ENCODE measurements at regions not wholly inside any gene's neighbourhood (a gene's known extent, or its start where the extent isn't known, plus 50 kb on each side); places are given as distances from the start of the nearest gene placed in this dataset.

DNA sequence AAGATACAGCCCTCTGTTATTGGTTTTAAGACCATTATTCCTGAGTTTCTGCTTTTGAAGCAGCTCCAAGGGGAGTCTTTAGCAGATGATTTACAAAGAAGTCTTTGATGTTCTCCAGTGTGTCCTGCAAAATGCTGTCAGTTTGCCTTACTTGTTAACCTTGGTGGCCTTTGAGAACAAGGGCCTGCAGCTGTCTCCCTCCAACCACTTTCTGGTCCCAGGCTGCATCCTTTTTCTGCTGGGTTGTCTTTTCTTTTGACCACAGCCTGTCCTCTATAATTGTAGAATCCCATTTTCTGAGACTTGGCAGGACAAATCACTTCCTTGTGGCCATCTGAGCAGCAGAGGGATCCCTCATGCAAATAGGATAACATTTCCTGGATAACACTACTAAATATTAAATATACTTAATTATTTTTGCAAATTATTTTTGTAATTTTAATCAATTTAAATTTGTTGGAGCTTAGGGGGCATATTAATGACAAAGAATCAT lies 281.4 kb downstream of the DMRT2 start:
- no peak for DNase-seq (ENCODE audit: low spot score)

DNA sequence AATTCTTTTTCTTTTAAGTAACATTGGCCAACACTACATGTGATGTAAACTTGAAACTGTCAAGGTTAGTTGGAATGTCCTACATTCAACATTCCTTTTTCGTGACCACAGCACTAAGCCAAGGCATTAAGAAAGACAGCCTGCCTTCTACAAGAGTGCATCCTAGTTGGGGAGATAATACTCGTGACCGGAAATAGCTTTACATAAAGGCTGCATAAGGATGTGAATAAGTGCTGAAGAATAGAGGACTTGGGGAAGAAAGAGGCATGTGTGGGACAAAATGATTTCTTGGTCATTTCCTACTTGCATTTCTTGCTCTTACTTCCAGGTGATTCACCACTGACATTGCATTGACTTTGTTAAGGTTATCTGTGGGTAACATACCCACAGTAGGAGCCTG lies 282.0 kb downstream of the DMRT2 start:
- peak; percentile 0 for DNase-seq (ENCODE audit: low spot score)

DNA sequence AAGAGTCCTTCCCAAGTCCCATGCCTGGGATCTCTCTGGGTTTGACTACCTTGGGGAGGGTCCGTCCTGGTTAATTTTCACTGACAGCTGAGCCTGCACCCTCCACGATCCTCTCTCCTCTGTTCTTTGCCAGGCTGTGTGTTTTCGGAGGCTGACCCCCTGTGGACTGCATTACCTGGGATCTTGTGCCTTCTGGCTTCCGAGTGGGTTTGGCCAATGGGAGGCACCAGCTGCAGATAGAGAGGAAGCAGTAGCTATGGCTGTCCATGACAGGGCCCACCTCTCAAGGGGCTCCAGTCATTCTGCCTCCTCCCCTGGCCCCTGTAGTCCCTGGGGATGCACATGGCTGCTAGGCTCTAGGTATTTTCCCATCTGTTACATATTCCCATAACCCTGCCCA lies 285.0 kb downstream of the DMRT2 start:
- no peak for DNase-seq (ENCODE audit: low spot score)

DNA sequence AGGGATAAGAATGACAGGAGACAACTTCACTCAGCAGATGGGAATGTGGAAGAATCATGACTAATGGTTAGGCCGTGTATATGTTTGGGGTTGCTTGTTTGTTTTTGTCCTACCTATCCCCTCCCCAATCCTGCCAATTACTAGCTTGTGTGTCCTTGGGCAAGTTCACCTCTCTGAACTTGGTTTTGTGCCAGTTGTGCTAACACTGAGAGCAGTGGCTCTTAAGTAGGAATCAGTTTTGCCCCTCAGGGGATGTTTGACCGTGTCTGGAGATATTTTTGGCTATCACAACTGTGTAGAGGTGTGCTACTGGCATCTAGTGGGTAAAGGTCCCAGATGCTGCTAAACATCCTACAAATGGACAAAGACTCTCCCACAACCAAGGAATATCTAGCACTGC lies 287.0 kb downstream of the DMRT2 start:
- DNase-seq (ENCODE audit: low spot score), result peak; percentile 8

DNA sequence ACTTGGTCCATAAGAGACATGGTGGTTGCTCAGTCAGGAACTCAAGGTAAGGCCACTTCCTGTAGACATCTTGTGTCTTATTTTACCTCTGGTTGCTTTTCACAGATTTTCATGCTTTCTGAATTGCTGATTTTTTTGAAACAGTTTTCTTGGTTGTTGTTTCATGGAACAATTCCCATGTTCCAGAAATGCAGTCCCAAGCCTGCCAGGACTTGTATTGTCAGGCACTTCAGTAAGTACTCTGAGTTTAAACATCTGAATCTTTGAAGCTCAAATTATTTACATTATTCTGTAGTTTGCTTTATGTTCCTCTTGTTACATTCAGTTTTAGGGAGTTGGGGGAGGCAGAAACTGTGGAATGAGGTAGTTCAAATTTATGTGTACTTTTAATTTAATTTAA lies 290.2 kb downstream of the DMRT2 start:
- DNase-seq (ENCODE audit: low spot score), result no peak

DNA sequence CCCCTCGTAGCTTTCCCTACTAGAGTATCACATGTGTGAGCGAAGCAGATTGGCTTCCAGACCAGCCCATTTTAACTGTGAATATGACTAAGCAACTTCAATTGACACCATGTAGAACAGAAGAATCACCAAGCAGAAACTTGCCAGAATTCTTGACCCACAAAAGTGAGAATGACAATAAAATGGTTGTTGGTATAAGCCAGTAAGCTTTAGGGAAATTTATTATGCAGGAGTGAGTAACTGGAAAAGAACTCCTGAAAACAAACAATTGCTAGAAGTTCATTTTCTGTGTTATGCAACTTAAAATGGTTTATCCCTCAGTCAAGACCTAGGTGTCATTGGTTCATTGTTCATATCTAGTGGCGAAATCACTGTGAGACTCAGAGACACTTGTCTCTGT lies 303.1 kb downstream of the DMRT2 start:
- no peak for DNase-seq (ENCODE audit: low spot score)

DNA sequence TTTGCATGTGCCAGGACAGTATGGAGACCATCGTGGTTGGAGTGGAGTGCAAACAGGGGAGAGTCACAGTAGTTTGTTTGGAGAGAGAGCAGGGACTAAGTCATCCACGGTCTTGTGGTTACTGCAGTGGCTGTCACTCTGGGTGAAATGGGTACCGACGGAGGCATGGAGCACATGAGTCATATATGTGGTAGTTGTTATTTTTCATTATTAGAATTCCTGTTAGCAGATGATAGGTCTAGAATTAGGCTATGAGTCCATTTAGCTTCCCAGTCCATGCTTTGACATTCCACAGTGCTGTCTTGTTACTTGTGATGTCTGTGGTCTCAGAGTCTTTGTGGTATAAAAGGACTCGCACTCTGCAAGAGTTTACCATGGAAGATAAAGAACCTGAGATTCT lies 303.9 kb downstream of the DMRT2 start:
- DNase-seq (ENCODE audit: low spot score), result no peak

DNA sequence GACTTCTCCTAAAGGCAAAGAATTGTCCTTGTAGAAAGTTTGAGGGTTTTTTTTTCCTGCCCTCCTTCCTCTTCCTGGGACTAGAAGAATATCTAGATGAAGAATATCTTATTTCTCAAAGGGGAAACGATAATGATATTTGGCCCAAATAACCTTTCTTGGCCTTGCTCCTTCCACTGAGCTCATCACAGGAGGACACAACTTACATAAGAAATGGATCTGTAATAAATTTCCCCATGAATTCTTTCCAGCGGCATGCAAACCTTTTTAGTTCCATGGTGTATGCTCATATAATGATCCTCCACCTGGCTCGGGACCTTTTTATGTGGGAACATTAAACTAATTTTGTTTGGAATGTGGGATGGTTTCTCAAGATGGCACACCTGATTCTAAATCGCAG lies 304.4 kb downstream of the DMRT2 start:
- DNase-seq (ENCODE audit: low spot score), result no peak

DNA sequence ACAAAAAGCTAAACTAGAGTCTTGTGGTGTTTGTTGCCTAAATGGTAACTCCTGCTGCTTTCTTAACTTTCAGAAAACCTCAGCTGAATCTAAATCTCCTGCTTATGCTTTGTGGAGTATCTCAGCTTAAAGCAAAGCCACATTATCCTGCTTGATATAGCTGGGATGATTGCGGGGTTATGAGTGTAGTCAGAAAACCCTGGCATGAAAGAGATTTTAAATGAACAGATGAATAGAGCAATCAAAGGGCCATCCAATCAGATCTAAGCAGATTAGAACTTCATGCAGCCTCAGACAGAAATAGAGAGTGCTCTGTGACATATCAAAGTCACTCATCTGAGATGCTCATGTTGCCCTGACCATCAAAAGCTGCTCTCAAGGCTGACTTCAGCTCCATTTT lies 305.5 kb downstream of the DMRT2 start:
- DNase-seq (ENCODE audit: low spot score), result no peak

DNA sequence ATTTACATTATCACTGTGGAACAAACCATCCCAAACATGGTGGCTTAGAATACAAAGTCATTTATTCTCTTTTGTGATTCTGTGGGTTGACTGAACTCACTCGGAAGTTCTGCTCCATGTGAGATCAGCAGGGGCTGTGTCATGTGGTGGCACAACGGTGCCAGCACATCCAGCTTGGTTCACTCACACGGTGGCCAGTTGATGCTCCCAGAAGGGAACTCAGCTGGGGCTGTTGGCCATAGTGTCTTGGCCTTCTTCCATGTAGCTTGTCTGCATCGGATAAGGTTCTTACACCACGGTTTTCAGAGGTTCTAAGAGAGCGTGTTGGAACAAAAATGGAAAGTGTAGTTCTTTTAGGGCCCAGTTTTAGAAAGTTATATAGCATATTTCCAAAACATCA lies 312.7 kb downstream of the DMRT2 start:
- DNase-seq (ENCODE audit: low spot score), result no peak

DNA sequence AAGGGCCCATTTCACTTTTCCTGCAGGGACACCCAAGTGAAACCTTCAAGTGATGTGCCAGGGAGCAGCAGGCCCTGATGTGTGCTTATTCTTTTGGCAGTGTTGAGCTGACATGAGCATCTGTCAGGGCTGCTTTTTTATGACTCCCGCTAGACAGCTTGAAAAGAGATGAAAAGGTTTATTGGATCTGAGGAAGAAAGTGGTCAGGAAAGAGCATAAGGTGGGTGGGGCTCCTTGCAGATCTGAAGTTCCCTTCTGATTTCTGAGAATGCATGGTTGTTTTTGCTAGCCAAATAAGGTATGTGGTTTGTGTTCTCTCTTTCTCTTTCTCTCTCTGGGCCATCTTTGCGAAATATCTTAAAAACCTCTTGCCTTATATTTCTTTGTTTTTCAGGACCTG lies 316.1 kb downstream of the DMRT2 start:
- DNase-seq (ENCODE audit: low spot score), result no peak

DNA sequence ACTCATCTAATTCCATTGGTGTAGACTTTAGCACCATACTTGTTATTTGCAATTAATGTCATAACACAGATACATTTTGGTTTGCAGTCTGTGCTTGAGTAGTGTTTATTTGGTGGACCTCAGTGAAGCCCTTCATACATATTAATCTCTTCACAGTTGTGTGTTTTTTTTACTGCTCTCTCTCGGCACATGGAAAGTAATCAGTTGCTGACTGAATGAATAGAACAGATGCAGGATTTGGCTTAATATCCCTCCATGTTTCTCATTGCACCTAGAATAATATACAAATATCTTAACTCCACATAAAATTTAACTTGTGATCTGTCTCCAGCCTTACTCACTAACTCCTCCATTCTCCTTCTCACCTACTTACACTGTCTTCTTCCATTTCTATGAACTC lies 319.1 kb downstream of the DMRT2 start:
- no peak for DNase-seq (ENCODE audit: low spot score)

DNA sequence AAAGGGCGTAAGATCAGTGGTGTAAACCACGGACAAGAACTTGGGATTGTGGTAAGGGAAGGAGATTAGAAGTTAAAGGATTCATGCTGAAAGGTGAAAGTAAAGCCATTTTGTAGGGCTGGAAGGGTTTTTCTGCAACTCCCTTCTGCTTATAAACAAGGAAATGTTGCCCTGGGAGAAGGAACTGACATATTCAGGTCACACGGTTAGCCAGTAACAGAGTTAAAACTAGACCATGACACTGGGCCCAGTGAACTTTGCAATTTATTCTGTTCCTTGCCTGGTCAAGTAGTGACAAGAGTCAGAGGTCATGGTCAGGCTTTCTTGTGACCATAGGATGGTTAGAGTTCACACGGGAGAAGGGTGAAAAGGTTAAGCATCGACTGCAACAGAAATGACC lies 323.3 kb downstream of the DMRT2 start:
- no peak for DNase-seq (ENCODE audit: low spot score)

DNA sequence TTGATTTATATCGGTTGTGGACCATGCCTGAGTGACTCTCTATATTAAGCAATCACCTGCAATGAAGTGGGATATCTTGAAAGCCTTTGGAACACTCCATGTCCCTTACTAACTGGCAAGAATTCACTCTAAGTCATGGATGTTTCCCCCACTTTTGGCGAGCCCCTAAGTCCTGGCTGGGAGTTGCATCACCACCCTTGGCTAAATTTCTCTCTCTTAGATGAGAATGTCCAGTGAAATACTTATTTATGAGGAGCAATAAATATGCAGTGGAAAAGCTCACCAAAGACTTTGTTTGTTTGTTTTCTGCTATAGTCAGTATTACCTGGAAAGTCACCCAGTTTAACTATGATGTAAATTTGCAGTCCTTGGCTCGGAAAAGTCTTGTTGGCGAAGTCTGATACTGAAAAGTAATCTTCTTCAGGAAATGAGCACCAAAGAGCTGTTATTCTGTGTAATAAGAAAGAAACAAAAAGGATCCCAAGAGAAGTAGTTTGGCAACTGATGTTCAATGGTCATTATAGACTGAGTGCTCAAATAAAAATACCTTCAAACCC lies 333.8 kb downstream of the DMRT2 start:
- DNase-seq (ENCODE audit: low spot score), result no peak

DNA sequence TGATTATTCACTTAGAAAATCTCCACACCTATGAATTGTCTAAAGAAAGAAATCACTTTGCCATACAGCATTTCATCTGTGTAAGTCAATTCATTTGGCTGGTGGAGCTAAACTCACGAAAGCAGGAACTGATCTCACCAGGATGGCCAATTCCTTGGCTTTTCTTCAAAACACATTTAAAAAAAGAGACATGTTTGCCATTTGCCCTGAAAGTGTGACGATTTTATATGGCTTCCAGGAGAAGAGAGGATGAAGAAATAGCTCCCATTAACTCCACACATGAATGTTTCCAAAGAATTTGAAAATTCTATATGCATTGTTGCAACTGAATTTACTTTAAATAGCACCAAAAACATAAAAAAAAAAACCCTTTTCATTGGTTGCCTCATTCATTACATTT lies 334.7 kb downstream of the DMRT2 start:
- DNase-seq (ENCODE audit: low spot score), result no peak

DNA sequence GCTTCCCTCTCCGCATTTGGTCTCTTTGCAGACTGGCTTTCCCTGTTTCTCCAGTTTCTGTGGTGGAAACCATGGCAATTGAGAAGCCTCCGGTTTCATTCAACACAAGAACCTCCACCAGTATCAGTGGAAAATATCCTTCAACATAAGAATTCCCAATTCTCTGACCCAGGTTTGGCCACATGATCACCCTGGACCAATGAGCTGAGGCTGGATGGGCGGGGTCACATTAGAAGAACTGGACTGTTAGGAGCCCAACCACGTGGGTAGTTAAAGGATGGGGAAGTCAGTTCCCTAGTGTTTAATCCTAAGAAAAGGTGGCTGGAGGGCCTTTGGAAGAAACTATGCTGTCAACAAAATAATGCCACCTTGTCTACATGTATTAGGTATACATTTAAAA lies 336.3 kb downstream of the DMRT2 start:
- DNase-seq (ENCODE audit: low spot score), result no peak

DNA sequence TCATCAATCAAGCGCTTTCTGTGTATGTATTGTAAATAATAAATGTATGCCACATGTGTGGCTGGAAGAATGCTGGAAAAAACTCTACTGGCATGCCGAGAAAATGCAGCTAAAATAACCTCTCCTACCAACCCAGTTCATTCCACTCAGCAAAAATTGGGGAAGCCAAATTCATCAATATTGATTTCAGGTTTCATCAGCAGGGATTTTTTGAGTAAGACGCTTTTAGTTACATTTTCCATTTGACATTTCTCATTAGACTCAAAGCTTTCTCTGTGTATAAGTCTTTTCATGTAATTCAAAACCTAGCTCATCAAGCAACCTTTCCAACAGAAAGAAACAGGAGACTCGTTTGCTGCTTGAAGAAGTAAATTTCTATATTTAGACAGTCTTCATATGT lies 338.1 kb downstream of the DMRT2 start:
- no peak for DNase-seq (ENCODE audit: low spot score)

DNA sequence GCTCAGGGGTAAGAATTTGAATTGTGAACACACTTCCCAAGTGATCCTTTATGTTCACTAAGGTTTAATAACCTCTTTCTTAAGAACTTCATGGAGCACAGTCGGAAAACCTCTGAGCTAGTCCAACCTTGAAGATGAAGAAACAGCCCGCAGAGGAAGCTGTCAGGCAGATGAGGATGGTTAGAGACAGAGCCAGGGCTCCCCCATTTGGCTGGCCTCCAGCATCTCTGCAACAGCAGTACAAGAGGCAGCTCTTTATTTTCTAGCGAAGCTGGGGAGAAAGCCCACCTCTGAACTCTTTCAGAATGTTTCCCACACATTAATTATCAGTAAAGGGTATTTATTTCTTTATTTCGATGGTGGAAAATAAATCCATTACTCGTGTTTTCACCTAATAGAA lies 350.8 kb downstream of the DMRT2 start:
- no peak for DNase-seq (ENCODE audit: low spot score)

DNA sequence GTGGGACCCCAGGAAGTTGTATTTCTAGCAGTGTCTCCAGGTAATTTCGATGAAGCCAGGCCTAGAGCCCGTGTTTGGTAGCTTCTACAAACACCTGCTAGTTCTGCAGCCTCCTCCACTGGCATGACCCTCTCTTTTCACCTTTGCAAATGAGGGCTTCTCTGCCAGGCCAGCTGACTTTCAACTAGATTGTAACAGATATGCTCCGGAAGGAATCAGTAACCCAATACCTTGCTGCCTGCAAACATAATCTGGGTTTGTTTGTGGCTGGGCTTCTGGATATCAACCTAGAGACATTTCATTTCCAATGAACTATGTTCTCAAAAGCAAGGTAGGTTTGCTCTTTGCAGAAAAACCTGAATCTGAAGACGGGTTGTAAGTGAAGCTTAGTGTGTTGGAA lies 354.8 kb downstream of the DMRT2 start:
- DNase-seq (ENCODE audit: low spot score), result no peak

DNA sequence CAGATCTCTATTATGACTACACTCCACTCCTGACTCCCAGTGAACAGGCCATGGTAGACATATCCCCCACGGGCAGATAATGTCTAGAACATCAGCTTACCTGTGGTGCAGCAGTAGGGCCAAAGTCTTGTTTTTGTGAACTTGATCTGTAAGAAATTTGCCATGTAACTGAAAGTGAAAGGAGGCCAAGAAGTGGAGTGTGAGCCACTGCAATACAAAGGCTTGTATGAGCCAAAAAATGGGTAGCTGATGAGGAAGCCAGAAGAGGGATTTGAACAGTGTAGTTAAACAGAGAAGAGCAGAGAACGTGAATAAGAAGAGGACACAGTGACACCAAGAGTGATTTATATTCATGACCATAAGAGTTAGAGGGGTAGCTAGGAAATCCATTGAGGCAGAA lies 361.7 kb downstream of the DMRT2 start:
- no peak for DNase-seq (ENCODE audit: low spot score)

DNA sequence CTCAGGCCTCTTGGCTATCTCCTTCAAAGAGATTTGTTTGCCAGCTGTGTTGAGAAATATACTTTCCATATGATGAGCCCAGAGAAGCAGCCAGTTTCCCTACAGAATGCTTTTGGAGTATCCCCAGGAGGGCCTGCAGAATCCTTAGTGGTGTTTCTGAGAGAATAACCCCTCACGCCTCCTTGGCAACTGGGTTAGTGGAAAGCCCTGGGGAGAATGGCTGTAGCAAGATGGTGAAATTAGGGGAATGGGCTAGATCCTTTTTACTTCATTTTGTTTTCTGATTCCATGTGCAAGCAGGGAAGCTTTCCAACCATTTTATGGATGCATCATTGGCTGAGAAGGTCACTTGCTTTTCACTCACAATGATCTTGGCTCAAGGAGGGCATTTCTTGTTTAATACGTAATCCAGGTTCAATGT lies 364.6 kb downstream of the DMRT2 start:
- DNase-seq (ENCODE audit: low spot score), result no peak

DNA sequence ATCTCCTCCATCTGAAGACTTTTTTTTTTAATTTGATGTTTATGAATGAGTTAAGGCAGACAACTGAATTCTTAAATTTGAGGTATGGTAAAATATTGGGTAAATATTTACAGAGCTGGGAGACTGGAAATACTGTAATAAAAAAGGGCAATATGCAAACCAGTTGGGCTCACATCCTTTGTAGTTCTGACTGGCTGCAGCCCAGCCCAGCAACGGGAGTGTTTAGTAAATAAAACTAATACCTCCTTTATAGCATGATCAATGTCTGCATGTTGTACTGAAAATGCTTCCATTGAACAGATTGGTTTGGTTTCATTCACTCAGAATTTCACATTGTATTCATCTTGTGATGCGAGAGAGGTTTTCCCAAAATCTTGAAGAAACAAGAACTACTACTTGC lies 365.0 kb downstream of the DMRT2 start:
- DNase-seq (ENCODE audit: low spot score), result no peak

DNA sequence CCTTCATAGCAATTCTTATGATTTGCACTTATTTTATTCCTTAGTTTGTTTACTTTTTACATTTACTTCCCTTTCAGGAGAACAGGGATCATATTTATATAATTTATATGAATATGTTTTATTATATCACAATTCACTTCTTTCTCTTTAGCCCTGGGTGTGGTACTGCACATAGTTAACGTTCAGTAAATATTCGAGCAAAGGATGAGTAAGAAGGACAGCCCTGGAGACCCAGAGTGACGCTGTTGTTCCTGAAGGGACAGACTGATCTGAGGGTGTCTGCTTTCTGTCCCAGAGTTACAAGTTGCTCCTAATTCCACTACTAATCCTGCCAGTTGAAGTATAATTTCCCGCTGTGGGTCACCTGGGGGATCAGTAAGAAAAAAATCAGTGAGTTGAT lies 366.1 kb downstream of the DMRT2 start:
- no peak for DNase-seq (ENCODE audit: low spot score)

DNA sequence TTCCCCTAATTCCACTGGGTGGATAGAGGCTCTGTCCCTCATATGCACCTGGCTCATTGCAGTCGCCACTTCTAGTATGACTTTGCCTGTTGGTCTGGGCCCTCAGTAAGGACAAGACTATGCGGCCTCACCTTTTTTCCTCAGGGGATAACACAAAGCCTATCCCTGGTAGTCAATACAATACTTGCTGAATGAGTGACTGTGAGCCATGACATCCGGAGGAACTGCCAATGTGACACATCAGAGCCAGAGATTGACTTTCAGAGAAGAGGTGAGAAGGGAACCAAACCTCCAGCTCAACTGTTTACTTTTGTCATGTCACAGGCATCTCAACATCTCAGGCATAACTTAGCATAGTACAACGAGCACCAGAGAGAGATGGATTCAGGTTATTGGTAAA lies 371.3 kb downstream of the DMRT2 start:
- DNase-seq (ENCODE audit: low spot score), result no peak

DNA sequence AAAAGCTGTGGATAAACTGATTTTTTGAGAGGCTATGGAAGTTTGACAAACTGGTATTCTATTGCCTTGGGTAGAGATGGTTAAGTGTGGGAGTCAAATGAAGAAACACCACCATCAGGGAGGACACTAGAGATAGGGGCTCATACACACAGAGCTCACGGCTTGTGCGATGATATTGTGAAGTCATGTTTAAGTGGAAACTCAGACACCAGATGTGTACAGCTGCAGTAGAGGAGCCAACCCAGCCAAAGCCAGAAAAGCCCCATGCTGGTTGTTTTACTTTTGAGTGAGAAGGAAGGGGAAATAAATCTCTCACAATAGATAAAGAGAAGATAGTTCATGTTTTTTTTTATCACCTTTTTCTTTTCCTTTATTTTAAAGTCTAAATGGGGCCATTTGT lies 377.7 kb downstream of the DMRT2 start:
- DNase-seq (ENCODE audit: low spot score), result no peak

Data from RKO (cell line).